GM23248 (cell line): ENCODE measurements at regions not wholly inside any gene's neighbourhood (a gene's known extent, or its start where the extent isn't known, plus 50 kb on each side); places are given as distances from the start of the nearest gene placed in this dataset.

Experiments used
- DNase-seq: peaks from one replicate; pipeline ENCODE4 v3.0.0-alpha.2; 2015
- H2AFZ ChIP-seq: fragments of 200-600 bp; sonication (generic); 2 replicates; pipeline ENCODE4 v1.6.1; 2016; ENCODE audit warnings: antibody characterized with exemption
- H3F3A ChIP-seq: fragments of 200-600 bp; sonication (generic); 2 replicates; pipeline ENCODE4 v1.6.1; 2016; ENCODE audit warnings: mild to moderate bottlenecking, antibody characterized with exemption, mixed run types; ENCODE audit not compliant: insufficient read depth
- H3K27ac ChIP-seq: fragments of 200-600 bp; sonication (generic); 2 replicates; pipeline ENCODE4 v1.5.1; 2016; ENCODE audit warnings: mild to moderate bottlenecking
- H3K27me3 ChIP-seq: fragments of 200-600 bp; sonication (generic); replicated peaks from 2 replicates; pipeline ENCODE4 v1.6.1; 2016; ENCODE audit warnings: mild to moderate bottlenecking; ENCODE audit not compliant: insufficient read depth
- H3K36me3 ChIP-seq: fragments of 200-600 bp; sonication (generic); 2 replicates; pipeline ENCODE4 v1.6.1; 2016; ENCODE audit warnings: low read depth, mild to moderate bottlenecking
- H3K4me1 ChIP-seq: fragments of 200-600 bp; sonication (generic); 2 replicates; pipeline ENCODE4 v1.6.1; 2016; ENCODE audit warnings: mild to moderate bottlenecking; ENCODE audit not compliant: insufficient read depth
- H3K4me2 ChIP-seq: fragments of 200-600 bp; sonication (generic); one replicate; pipeline ENCODE4 v1.6.1; 2016; ENCODE audit warnings: mild to moderate bottlenecking; ENCODE audit not compliant: unreplicated experiment
- H3K4me3 ChIP-seq: fragments of 200-600 bp; sonication (generic); 2 replicates; pipeline ENCODE4 v1.5.1; 2016; ENCODE audit warnings: mild to moderate bottlenecking
- H3K79me2 ChIP-seq: fragments of 200-600 bp; sonication (generic); 2 replicates; pipeline ENCODE4 v1.6.1; 2016; ENCODE audit warnings: mild to moderate bottlenecking; ENCODE audit not compliant: insufficient read depth
- H3K9ac ChIP-seq: fragments of 200-600 bp; sonication (generic); 2 replicates; pipeline ENCODE4 v1.6.1; 2016; ENCODE audit warnings: mild to moderate bottlenecking
- H3K9me2 ChIP-seq: fragments of 200-600 bp; sonication (generic); 2 replicates; pipeline ENCODE4 v1.6.1; 2016; ENCODE audit warnings: mixed run types, mild to moderate bottlenecking, moderate library complexity; ENCODE audit not compliant: insufficient read depth
- H3K9me3 ChIP-seq: fragments of 200-600 bp; sonication (generic); one replicate; pipeline ENCODE4 v1.6.1; 2017; ENCODE audit warnings: low read depth
- H4K20me1 ChIP-seq: fragments of 200-600 bp; sonication (generic); 2 replicates; pipeline ENCODE4 v1.6.0; 2016; ENCODE audit not compliant: insufficient read depth
- EZH2 ChIP-seq: fragments of 200-600 bp; sonication (generic); IDR thresholded peaks from 2 replicates; pipeline ENCODE4 v1.6.1; 2018; ENCODE audit warnings: antibody characterized with exemption, mild to moderate bottlenecking; ENCODE audit not compliant: insufficient read depth, poor library complexity, severe bottlenecking
- EZH2phosphoT487 ChIP-seq: fragments of 200-600 bp; sonication (generic); IDR thresholded peaks from 2 replicates; pipeline ENCODE4 v1.6.1; 2018; ENCODE audit warnings: antibody characterized with exemption, moderate library complexity, mild to moderate bottlenecking, low read depth; ENCODE audit not compliant: insufficient read depth
- WGBS, 2 experiments: methylation state at CpG; one replicate each; pipeline ENCODE4 v1.1.6; 2015 to 2017; ENCODE audit warnings: low lambda C conversion rate in 2 of 2, low coverage in 1 of 2; ENCODE audit errors: missing lambda C conversion rate in 2 of 2; 5-methylcytosine and 5-hydroxymethylcytosine counted together
- in situ Hi-C: fragments of 300-500 bp; cut with MboI; formaldehyde crosslinking; loops from 2 replicates; pipeline ENCODE4 v1.15.0; 2020

GRCh38 chr18:61194726-61195125, 138.5 kb upstream of the CDH20 start:
- H4K20me1 ChIP-seq = no peaks in the 10 kb centered on the region
- no peak overlapping the region for H3K9ac ChIP-seq
- TF ChIP-seq EZH2 = no peak
- TF ChIP-seq EZH2phosphoT487 = no peak
- H3K9me3 ChIP-seq = peaks cover 5% of the 10 kb centered on the region
- H3K4me3 ChIP-seq = no peak overlapping the region
- H3K27me3 ChIP-seq = no peaks in the 10 kb centered on the region
- H3K4me1 ChIP-seq = peaks cover 11% of the 10 kb centered on the region; the same call in 1 of the 2 replicates
- H2AFZ ChIP-seq = no peak overlapping the region
- no peaks in the 10 kb centered on the region for H3K9me2 ChIP-seq
- in situ Hi-C loops = no loop called here
- no peaks in the 10 kb centered on the region for H3K36me3 ChIP-seq
- 31 to 38% methylated on average over 4 of the region's 4 CpGs for WGBS, 2 experiments
- no peaks in the 10 kb centered on the region for H3K79me2 ChIP-seq
- H3K27ac ChIP-seq = no peak overlapping the region
- no peaks in the 10 kb centered on the region for H3F3A ChIP-seq
- no peak for DNase-seq
- no peak overlapping the region for H3K4me2 ChIP-seq

GRCh38 chr18:61196750-61197149, 136.5 kb upstream of the CDH20 start:
- H3K27ac ChIP-seq = no peak overlapping the region
- peaks cover 11% of the 10 kb centered on the region; the same call in 1 of the 2 replicates for H3K4me1 ChIP-seq
- no peak overlapping the region for H3K9ac ChIP-seq
- in situ Hi-C loops = no loop called here
- no peaks in the 10 kb centered on the region for H3K27me3 ChIP-seq
- peaks cover 5% of the 10 kb centered on the region for H3K9me3 ChIP-seq
- DNase-seq = no peak
- 53 to 58% methylated on average over 4 of the region's 4 CpGs for WGBS, 2 experiments
- H2AFZ ChIP-seq = no peak overlapping the region
- H3K79me2 ChIP-seq = no peaks in the 10 kb centered on the region
- no peaks in the 10 kb centered on the region for H3K36me3 ChIP-seq
- H3F3A ChIP-seq = no peaks in the 10 kb centered on the region
- no peaks in the 10 kb centered on the region for H4K20me1 ChIP-seq
- TF ChIP-seq EZH2phosphoT487 (no peak), EZH2 (no peak)
- H3K9me2 ChIP-seq = no peaks in the 10 kb centered on the region
- H3K4me2 ChIP-seq = no peak overlapping the region
- no peak overlapping the region for H3K4me3 ChIP-seq

DNA sequence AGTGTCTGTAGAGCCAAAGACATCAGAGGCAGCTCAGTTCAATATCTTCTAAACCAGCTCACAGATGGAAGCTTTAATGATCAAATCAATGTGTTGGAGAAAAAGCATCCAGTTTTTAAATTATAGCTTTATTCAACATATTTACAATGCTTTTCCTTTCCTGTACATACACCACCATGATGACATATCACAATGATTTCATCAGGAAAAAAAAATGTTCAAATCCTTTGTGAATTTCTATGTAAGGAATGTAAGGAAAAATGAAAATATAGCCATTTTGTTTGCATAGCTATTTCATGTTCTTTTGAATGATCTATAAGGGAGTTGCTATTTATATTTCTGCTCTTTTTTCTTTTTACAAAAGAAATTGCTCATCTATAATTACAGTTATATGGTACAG, 134.7 kb upstream of the CDH20 start:
- H3K36me3 ChIP-seq = no peaks in the 10 kb centered on the region
- no peaks in the 10 kb centered on the region for H3K27me3 ChIP-seq
- H3K9me2 ChIP-seq = no peaks in the 10 kb centered on the region
- no peak overlapping the region for H3K4me2 ChIP-seq
- no peak overlapping the region for H3K9ac ChIP-seq
- H3K79me2 ChIP-seq = no peaks in the 10 kb centered on the region
- no peaks in the 10 kb centered on the region for H3K9me3 ChIP-seq
- in situ Hi-C loops = no loop called here
- TF ChIP-seq EZH2phosphoT487 (no peak), EZH2 (no peak)
- no peak overlapping the region for H2AFZ ChIP-seq
- H4K20me1 ChIP-seq = no peaks in the 10 kb centered on the region
- no peak for DNase-seq
- no peak overlapping the region for H3K27ac ChIP-seq
- peaks cover 18% of the 10 kb centered on the region; the same call in 1 of the 2 replicates for H3K4me1 ChIP-seq
- no peak overlapping the region for H3K4me3 ChIP-seq
- no peaks in the 10 kb centered on the region for H3F3A ChIP-seq

DNA sequence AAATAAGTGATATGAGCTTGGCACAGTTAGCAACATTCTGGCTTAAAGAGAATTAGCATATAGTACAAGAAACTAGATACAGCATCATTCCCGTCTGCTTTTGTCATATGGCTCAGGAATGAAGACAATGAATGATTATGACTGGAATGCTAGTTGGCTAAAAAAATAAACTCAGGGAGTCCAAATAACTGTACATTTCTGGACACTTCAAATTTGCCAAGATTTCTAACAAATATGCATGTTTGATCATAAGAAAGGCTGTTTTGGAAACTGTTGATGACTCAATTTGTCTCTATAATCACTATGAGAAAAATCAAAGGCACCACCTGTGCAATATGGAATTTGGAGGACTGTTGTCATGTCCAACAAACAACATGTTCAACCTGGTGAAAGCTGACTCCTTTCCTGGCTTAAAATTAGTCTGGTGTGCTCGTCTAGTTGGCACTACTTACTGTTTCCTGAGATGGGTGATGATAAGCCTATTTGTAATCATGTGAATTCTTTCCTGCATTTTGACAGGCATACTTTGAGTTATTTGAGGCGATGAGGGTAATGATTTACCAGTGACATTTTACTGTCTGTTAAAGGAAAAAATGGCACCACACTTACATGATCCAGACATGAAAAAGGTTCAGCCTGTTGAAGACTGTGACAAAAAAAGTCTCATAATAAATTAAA, 133.9 kb upstream of the CDH20 start:
- peak; percentile 42 for DNase-seq
- in situ Hi-C loops = no loop called here
- no peaks in the 10 kb centered on the region for H3K79me2 ChIP-seq
- no peaks in the 10 kb centered on the region for H3K36me3 ChIP-seq
- H3K9ac ChIP-seq = no peak overlapping the region
- H3K27me3 ChIP-seq = no peaks in the 10 kb centered on the region
- no peak overlapping the region for H3K27ac ChIP-seq
- peaks cover 19% of the 10 kb centered on the region; the same call in 1 of the 2 replicates for H3K4me1 ChIP-seq
- no peak overlapping the region for H2AFZ ChIP-seq
- no peaks in the 10 kb centered on the region for H4K20me1 ChIP-seq
- H3K9me2 ChIP-seq = no peaks in the 10 kb centered on the region
- no peaks in the 10 kb centered on the region for H3K9me3 ChIP-seq
- WGBS, 2 experiments = 0 to 4% methylated on average over 3 of the region's 3 CpGs
- no peaks in the 10 kb centered on the region for H3F3A ChIP-seq
- H3K4me2 ChIP-seq = peak overlapping the region; percentile 15
- TF ChIP-seq EZH2 = no peak
- no peak for TF ChIP-seq EZH2phosphoT487
- H3K4me3 ChIP-seq = no peak overlapping the region

GRCh38 chr18:61201511-61201910, 131.7 kb upstream of the CDH20 start:
- TF ChIP-seq EZH2phosphoT487 = no peak
- TF ChIP-seq EZH2 = no peak
- H3K4me2 ChIP-seq = no peak overlapping the region
- H3K27ac ChIP-seq = no peak overlapping the region
- no peak overlapping the region for H3K9ac ChIP-seq
- H3K4me1 ChIP-seq = peaks cover 19% of the 10 kb centered on the region; the same call in 1 of the 2 replicates
- no peaks in the 10 kb centered on the region for H4K20me1 ChIP-seq
- no peaks in the 10 kb centered on the region for H3K36me3 ChIP-seq
- H3K9me3 ChIP-seq = no peaks in the 10 kb centered on the region
- H2AFZ ChIP-seq = no peak overlapping the region
- DNase-seq = peak; percentile 2
- WGBS, 2 experiments = 6 to 7% methylated on average over 2 of the region's 2 CpGs
- H3K9me2 ChIP-seq = no peaks in the 10 kb centered on the region
- H3K27me3 ChIP-seq = no peaks in the 10 kb centered on the region
- H3F3A ChIP-seq = no peaks in the 10 kb centered on the region
- H3K79me2 ChIP-seq = no peaks in the 10 kb centered on the region
- in situ Hi-C loops = no loop called here
- H3K4me3 ChIP-seq = no peak overlapping the region
